NB4 (cell line): ENCODE measurements at regions not wholly inside any gene's neighbourhood (a gene's known extent, or its start where the extent isn't known, plus 50 kb on each side); places are given as distances from the start of the nearest gene placed in this dataset.
A peak's percentile ranks its signal among the peaks of the same experiment; 100 is the strongest.

Source experiments
- CTCF ChIP-seq: IDR thresholded peaks from one replicate; pipeline ENCODE4 v1.5.1; 2012; ENCODE audit warnings: low read depth, low read length
- MYC ChIP-seq: IDR thresholded peaks from 2 replicates; pipeline ENCODE4 v1.6.1; 2011; ENCODE audit warnings: low read depth, low read length
- POLR2A ChIP-seq: IDR thresholded peaks from 2 replicates; pipeline ENCODE4 v1.6.1; 2011; ENCODE audit warnings: mild to moderate bottlenecking; ENCODE audit not compliant: insufficient read length; ENCODE audit errors: extremely low read depth

GRCh38 chr6:7053125-7053774, 54.5 kb upstream of the RREB1 start:
- TF ChIP-seq CTCF (no peak), POLR2A (no peak), MYC (peak; percentile 29; the same call in 1 of the 2 replicates)
